Mesenchymal stem cell (in vitro differentiated cells and primary cell): ENCODE measurements at regions not wholly inside any gene's neighbourhood (a gene's known extent, or its start where the extent isn't known, plus 50 kb on each side); places are given as distances from the start of the nearest gene placed in this dataset.

Experiments used
- DNase-seq: peaks from one replicate; pipeline ENCODE4 v3.0.0-alpha.2; 2013
- H2AFZ ChIP-seq: one replicate; pipeline ENCODE4 v1.6.1; 2013; ENCODE audit warnings: low read depth, mild to moderate bottlenecking, control low read depth, inconsistent platforms, low read length, moderate library complexity
- H2AK5ac ChIP-seq: 2 replicates; pipeline ENCODE4 v1.6.1; 2013; ENCODE audit warnings: low read length, moderate library complexity, mild to moderate bottlenecking, inconsistent platforms; ENCODE audit not compliant: severe bottlenecking
- H2BK120ac ChIP-seq: one replicate; pipeline ENCODE4 v1.6.1; 2013; ENCODE audit warnings: low read depth, mild to moderate bottlenecking, inconsistent platforms, low read length, moderate library complexity
- H2BK12ac ChIP-seq, 2 experiments: one replicate each; pipeline ENCODE4 v1.6.1; 2013; ENCODE audit warnings: inconsistent platforms in 2 of 2, low read length in 2 of 2, mild to moderate bottlenecking in 2 of 2, moderate library complexity in 2 of 2, control low read depth in 1 of 2
- H2BK15ac ChIP-seq: one replicate; pipeline ENCODE4 v1.6.1; 2013; ENCODE audit warnings: mild to moderate bottlenecking, low read depth, inconsistent platforms; ENCODE audit not compliant: poor library complexity, severe bottlenecking
- H2BK5ac ChIP-seq: 2 replicates; pipeline ENCODE4 v1.6.1; 2013; ENCODE audit warnings: low read depth, mild to moderate bottlenecking, low read length, control low read depth, inconsistent platforms; ENCODE audit not compliant: poor library complexity, severe bottlenecking
- H3K14ac ChIP-seq, 2 experiments: one replicate each; pipeline ENCODE4 v1.6.1; 2013; ENCODE audit warnings: inconsistent platforms in 2 of 2, low read length in 2 of 2, control low read depth in 1 of 2, mild to moderate bottlenecking in 1 of 2, moderate library complexity in 1 of 2
- H3K18ac ChIP-seq, 2 experiments: one replicate each; pipeline ENCODE4 v1.6.1; 2013; ENCODE audit warnings: inconsistent platforms in 2 of 2, low read length in 2 of 2, control low read depth in 1 of 2, low read depth in 1 of 2, mild to moderate bottlenecking in 1 of 2
- H3K23ac ChIP-seq, 2 experiments: one replicate each; pipeline ENCODE4 v1.6.1; 2013; ENCODE audit warnings: inconsistent platforms in 2 of 2, low read length in 2 of 2, mild to moderate bottlenecking in 2 of 2, moderate library complexity in 2 of 2, control low read depth in 1 of 2
- H3K27ac ChIP-seq: 2 replicates; pipeline ENCODE4 v1.5.1; 2013; ENCODE audit warnings: mild to moderate bottlenecking, moderate library complexity, low read length, control low read depth, inconsistent platforms; ENCODE audit not compliant: poor library complexity, severe bottlenecking
- H3K27me3 ChIP-seq, 2 experiments: 2 replicates each; pipeline versions ENCODE4 v1.6.1 to v1.7.0; 2013; ENCODE audit warnings: low read length in 2 of 2, mild to moderate bottlenecking in 2 of 2, moderate library complexity in 2 of 2, control low read depth in 1 of 2, inconsistent platforms in 1 of 2; ENCODE audit not compliant: control insufficient read depth in 1 of 2, insufficient read depth in 1 of 2
- H3K36me3 ChIP-seq, 2 experiments: 2 replicates each; pipeline versions ENCODE4 v1.6.1 to v1.7.0; 2013; ENCODE audit warnings: low read length in 2 of 2, control low read depth in 1 of 2, inconsistent platforms in 1 of 2, low read depth in 1 of 2, mild to moderate bottlenecking in 1 of 2; ENCODE audit not compliant: insufficient read depth in 2 of 2, control insufficient read depth in 1 of 2
- H3K4ac ChIP-seq, 2 experiments: one replicate each; pipeline ENCODE4 v1.6.1; 2013; ENCODE audit warnings: inconsistent platforms in 2 of 2, low read length in 2 of 2, mild to moderate bottlenecking in 2 of 2, moderate library complexity in 2 of 2, control low read depth in 1 of 2, low read depth in 1 of 2
- H3K4me1 ChIP-seq: 2 replicates; pipeline ENCODE4 v1.6.1; 2013; ENCODE audit warnings: low read depth, low read length, control low read depth; ENCODE audit not compliant: control insufficient read depth, insufficient read depth
- H3K4me2 ChIP-seq: 2 replicates; pipeline ENCODE4 v1.6.1; 2013; ENCODE audit warnings: low read length, mild to moderate bottlenecking, inconsistent platforms; ENCODE audit not compliant: poor library complexity, severe bottlenecking
- H3K4me3 ChIP-seq, 2 experiments: 2 replicates each; pipeline versions ENCODE4 v1.5.1 to v1.7.0; 2013; ENCODE audit warnings: low read length in 2 of 2, mild to moderate bottlenecking in 2 of 2, control low read depth in 1 of 2, low read depth in 1 of 2; ENCODE audit not compliant: insufficient read depth in 1 of 2
- H3K79me1 ChIP-seq: replicated peaks from 2 replicates; pipeline ENCODE4 v1.6.1; 2013; ENCODE audit warnings: mild to moderate bottlenecking, control low read depth, low read length, inconsistent platforms; ENCODE audit not compliant: poor library complexity, severe bottlenecking
- H3K9ac ChIP-seq: 2 replicates; pipeline ENCODE4 v1.7.0; 2013; ENCODE audit warnings: mild to moderate bottlenecking, low read length, moderate library complexity
- H3K9me3 ChIP-seq: 2 replicates; pipeline ENCODE4 v1.7.0; 2013; ENCODE audit warnings: mild to moderate bottlenecking, low read length; ENCODE audit not compliant: control insufficient read depth
- H4K8ac ChIP-seq: one replicate; pipeline ENCODE4 v1.6.1; 2013; ENCODE audit warnings: inconsistent platforms, mild to moderate bottlenecking, low read length, moderate library complexity
- H4K91ac ChIP-seq: one replicate; pipeline ENCODE4 v1.6.1; 2013; ENCODE audit warnings: mild to moderate bottlenecking, low read length, inconsistent platforms
- WGBS: methylation state at CpG from one replicate; pipeline ENCODE4 v1.1.7; 2013; ENCODE audit warnings: mixed read lengths; 5-methylcytosine and 5-hydroxymethylcytosine counted together

GRCh38 chr7:137082391-137082790 lies 213.9 kb downstream of the CHRM2 start:
- Histone ChIP-seq H3K27me3 (no peaks in the 10 kb centered on the region), H3K36me3 (no peaks in the 10 kb centered on the region), H3K4me3 (no peak overlapping the region), H2BK120ac (no peak overlapping the region), H4K8ac (no peak overlapping the region), H3K9me3 (no peaks in the 10 kb centered on the region), H2BK12ac (no peak overlapping the region), H3K14ac (no peak overlapping the region), H3K4ac (no peak overlapping the region), H3K79me1 (no peaks in the 10 kb centered on the region), H3K4me2 (no peak overlapping the region), H3K9ac (no peak overlapping the region), H2AFZ (no peak overlapping the region), H3K18ac (no peak overlapping the region), H3K27ac (no peak overlapping the region), H3K23ac (no peak overlapping the region), H2AK5ac (no peak overlapping the region), H2BK15ac (no peak overlapping the region), H3K4me1 (no peaks in the 10 kb centered on the region), H4K91ac (no peak overlapping the region), H2BK5ac (no peak overlapping the region)
- no peak for DNase-seq

- H3K79me1 ChIP-seq: no peaks in the 10 kb centered on the region
- H3K23ac ChIP-seq: no peak overlapping the region
- 0% methylated on average over 1 of the region's 2 CpGs for WGBS
- no peak overlapping the region for H4K8ac ChIP-seq
- H2BK12ac ChIP-seq: no peak overlapping the region
- no peak overlapping the region for H2AFZ ChIP-seq
- H2BK15ac ChIP-seq: no peak overlapping the region
- H3K9ac ChIP-seq: no peak overlapping the region
- H4K91ac ChIP-seq: no peak overlapping the region
- no peak overlapping the region for H3K14ac ChIP-seq
- no peak overlapping the region for H3K27ac ChIP-seq
- peak; percentile 89 for DNase-seq
- no peaks in the 10 kb centered on the region for H3K36me3 ChIP-seq
- H3K4me3 ChIP-seq: no peak overlapping the region
- no peak overlapping the region for H2AK5ac ChIP-seq
- no peak overlapping the region for H3K4ac ChIP-seq
- H2BK5ac ChIP-seq: no peak overlapping the region
- H3K9me3 ChIP-seq: no peaks in the 10 kb centered on the region
- no peak overlapping the region for H3K4me2 ChIP-seq
- H3K27me3 ChIP-seq: no peaks in the 10 kb centered on the region
- no peaks in the 10 kb centered on the region for H3K4me1 ChIP-seq
- no peak overlapping the region for H2BK120ac ChIP-seq
- H3K18ac ChIP-seq: no peak overlapping the region
Observed at GRCh38 chr7:137081321-137082093, 213.1 kb downstream of the CHRM2 start.

GRCh38 chr7:137080516-137081203 lies 212.2 kb downstream of the CHRM2 start:
- Histone ChIP-seq H4K8ac (peak overlapping the region; percentile 82), H3K23ac (no peak overlapping the region), H2BK5ac (no peak overlapping the region), H3K9ac (no peak overlapping the region), H2AFZ (no peak overlapping the region), H2BK15ac (no peak overlapping the region), H3K4me2 (no peak overlapping the region), H2BK120ac (peak overlapping the region; percentile 79), H3K27ac (no peak overlapping the region), H2BK12ac (peak overlapping the region; percentile 57 to 100), H3K14ac (no peak overlapping the region), H2AK5ac (no peak overlapping the region), H3K9me3 (no peaks in the 10 kb centered on the region), H3K36me3 (no peaks in the 10 kb centered on the region), H4K91ac (peak overlapping the region; percentile 83), H3K4ac (peak overlapping the region in 1 of 2 experiments; percentile 8), H3K4me1 (no peaks in the 10 kb centered on the region), H3K4me3 (no peak overlapping the region), H3K79me1 (no peaks in the 10 kb centered on the region), H3K27me3 (no peaks in the 10 kb centered on the region), H3K18ac (peak overlapping the region; percentile 29 to 91)
- WGBS: 81% methylated on average over 5 of the region's 5 CpGs
- no peak for DNase-seq

GRCh38 chr7:137078781-137079180 lies 210.3 kb downstream of the CHRM2 start:
- 98% methylated on average over 2 of the region's 2 CpGs for WGBS
- Histone ChIP-seq H3K4me1 (no peaks in the 10 kb centered on the region), H3K18ac (peak overlapping the region in 1 of 2 experiments; percentile 43), H3K27ac (no peak overlapping the region), H2BK120ac (no peak overlapping the region), H3K9me3 (no peaks in the 10 kb centered on the region), H3K36me3 (no peaks in the 10 kb centered on the region), H2AK5ac (no peak overlapping the region), H2BK12ac (peak overlapping the region in 1 of 2 experiments; percentile 59), H3K4me2 (no peak overlapping the region), H2BK5ac (no peak overlapping the region), H2BK15ac (no peak overlapping the region), H4K8ac (no peak overlapping the region), H3K14ac (peak overlapping the region in 1 of 2 experiments; percentile 59), H3K4ac (peak overlapping the region in 1 of 2 experiments; percentile 4), H3K9ac (no peak overlapping the region), H3K23ac (no peak overlapping the region), H2AFZ (no peak overlapping the region), H4K91ac (peak overlapping the region; percentile 41), H3K4me3 (no peak overlapping the region), H3K27me3 (no peaks in the 10 kb centered on the region), H3K79me1 (no peaks in the 10 kb centered on the region)
- DNase-seq: no peak
